Endothelial cell of umbilical vein (primary cell): ENCODE measurements at regions not wholly inside any gene's neighbourhood (a gene's known extent, or its start where the extent isn't known, plus 50 kb on each side); places are given as distances from the start of the nearest gene placed in this dataset.

Experiments
- BruUV-seq: library from RNA; stranded (reverse); fragments of 400-500 nt; replicated peaks from 2 replicates; lab custom pipeline; 2021; lab: Mats Ljungman, UMichigan
- CTCF ChIA-PET: fragments of 300-600, 350-600 bp; sonication (Branson Sonifier 250); formaldehyde crosslinking; loops from one replicate; lab custom pipeline; 2021; ENCODE audit warnings: antibody characterized with exemption, inconsistent platforms; lab: Charles Lee
- POLR2A ChIA-PET: fragments of 300-600, 350-600 bp; sonication (Branson Sonifier 250); formaldehyde crosslinking; loops from one replicate; lab custom pipeline; 2021; ENCODE audit warnings: antibody characterized with exemption, inconsistent platforms; lab: Charles Lee
- DNase-seq: peaks from one replicate; pipeline ENCODE4 v3.0.0-alpha.2; 2011; ENCODE audit warnings: low read depth, low spot score
- FAIRE-seq: peaks from 2 replicates; lab custom pipeline; 2011; peaks lifted over from hg19 to GRCh38; lab: Jason Lieb, UNC
- H2AFZ ChIP-seq: 2 replicates; pipeline ENCODE4 v1.6.0; 2012; ENCODE audit warnings: low read depth, low read length, control low read depth, inconsistent platforms
- H3K27ac ChIP-seq: 2 replicates; pipeline ENCODE4 v1.5.1; 2011; ENCODE audit warnings: low read depth, mild to moderate bottlenecking, control low read depth, low read length, moderate library complexity; ENCODE audit not compliant: insufficient read depth
- H3K27me3 ChIP-seq, 2 experiments: 2 replicates each; pipeline versions ENCODE4 v1.6.0 to v1.6.1; 2011; ENCODE audit warnings: low read length in 2 of 2, mixed read lengths in 1 of 2; ENCODE audit not compliant: control insufficient read depth in 2 of 2, insufficient read depth in 2 of 2
- H3K36me3 ChIP-seq, 2 experiments: 2 replicates in 1 of 2; 3 replicates in 1 of 2; pipeline ENCODE4 v1.5.1; 2011; ENCODE audit warnings: low read length in 2 of 2, mild to moderate bottlenecking in 1 of 2, moderate library complexity in 1 of 2; ENCODE audit not compliant: control insufficient read depth in 2 of 2, insufficient read depth in 2 of 2; ENCODE audit errors: extremely low read depth in 1 of 2
- H3K4me1 ChIP-seq: 3 replicates; pipeline ENCODE4 v1.5.1; 2011; ENCODE audit warnings: mild to moderate bottlenecking, low read length; ENCODE audit not compliant: control insufficient read depth, insufficient read depth; ENCODE audit errors: extremely low read depth
- H3K4me2 ChIP-seq: 2 replicates; pipeline ENCODE4 v1.6.1; 2011; ENCODE audit warnings: low read length, control low read depth, mixed read lengths; ENCODE audit not compliant: insufficient read depth
- H3K4me3 ChIP-seq, 3 experiments: fragments of 200-600 bp in 1 of 3; sonication (generic), shearing (Covaris generic) in 1 of 3; replicated peaks in 1 of 3; 2 replicates each; pipeline ENCODE4 v1.5.1; 2011 to 2016; ENCODE audit warnings: control low read depth in 3 of 3, low read length in 3 of 3, mild to moderate bottlenecking in 2 of 3, inconsistent platforms in 1 of 3, low read depth in 1 of 3, moderate library complexity in 1 of 3; ENCODE audit not compliant: insufficient read depth in 1 of 3
- H3K79me2 ChIP-seq: 2 replicates; pipeline ENCODE4 v1.6.0; 2012; ENCODE audit warnings: low read length, inconsistent platforms; ENCODE audit not compliant: control insufficient read depth, insufficient read depth
- H3K9ac ChIP-seq: replicated peaks from 2 replicates; pipeline ENCODE3; 2011; ENCODE audit warnings: low read length, control low read depth; ENCODE audit not compliant: insufficient read depth; ENCODE audit errors: extremely low read depth
- H3K9me1 ChIP-seq: replicated peaks from 3 replicates; pipeline ENCODE4 v1.6.0; 2011; ENCODE audit warnings: mild to moderate bottlenecking, low read length; ENCODE audit not compliant: control insufficient read depth, insufficient read depth; ENCODE audit errors: extremely low read depth
- H3K9me3 ChIP-seq: replicated peaks from 2 replicates; pipeline ENCODE4 v1.5.1; 2012; ENCODE audit warnings: low read length, inconsistent platforms; ENCODE audit not compliant: control insufficient read depth, insufficient read depth
- H4K20me1 ChIP-seq: replicated peaks from 2 replicates; pipeline ENCODE3; 2011; ENCODE audit warnings: mild to moderate bottlenecking, low read length; ENCODE audit not compliant: control insufficient read depth, insufficient read depth; ENCODE audit errors: extremely low read depth
- EZH2 ChIP-seq: IDR thresholded peaks from 2 replicates; pipeline ENCODE4 v1.6.1; 2012; ENCODE audit warnings: borderline replicate concordance, low read depth, mild to moderate bottlenecking, moderate library complexity, low read length, inconsistent platforms; ENCODE audit not compliant: severe bottlenecking
- FOS ChIP-seq: IDR thresholded peaks from 2 replicates; pipeline ENCODE4 v1.6.1; 2011; ENCODE audit warnings: mild to moderate bottlenecking, low read length, moderate library complexity, borderline replicate concordance; ENCODE audit not compliant: insufficient read depth
- GATA2 ChIP-seq: IDR thresholded peaks from 2 replicates; pipeline ENCODE4 v1.7.0; 2011; ENCODE audit warnings: low read depth, mild to moderate bottlenecking, moderate library complexity, mixed read lengths, low read length; ENCODE audit not compliant: insufficient read length, insufficient read depth
- JUN ChIP-seq: IDR thresholded peaks from 2 replicates; pipeline ENCODE4 v1.6.1; 2011; ENCODE audit warnings: borderline replicate concordance, low read depth; ENCODE audit not compliant: insufficient read length, insufficient read depth
- MYC ChIP-seq: IDR thresholded peaks from one replicate; pipeline ENCODE4 v1.6.1; 2011; ENCODE audit warnings: mild to moderate bottlenecking, low read depth, low read length
- POLR2A ChIP-seq: IDR thresholded peaks from 2 replicates; pipeline ENCODE4 v1.6.1; 2012; ENCODE audit warnings: low read depth, mild to moderate bottlenecking, control low read depth, low read length
- POLR2AphosphoS5 ChIP-seq: IDR thresholded peaks from 2 replicates; pipeline ENCODE4 v1.6.1; 2012; ENCODE audit warnings: low read depth, mild to moderate bottlenecking, control low read depth, low read length, moderate library complexity; ENCODE audit not compliant: insufficient read depth
- dilution Hi-C: fragments of 300-500 bp; cut with MboI; formaldehyde crosslinking; loops from one replicate; pipeline ENCODE4 v1.15.0; 2019; ENCODE audit warnings: low sequenced_read_pairs; ENCODE audit not compliant: extremely low pct_ligation_motif_present
- intact Hi-C: fragments of 100-400 bp; cut with micrococcal nuclease; formaldehyde crosslinking; loops from one replicate; pipeline ENCODE4 v1.10.0; 2022
- TF ChIP-seq, protein P1 (sequence below): IDR thresholded peaks from 2 replicates; pipeline ENCODE4 v1.6.1; 2011; ENCODE audit not compliant: insufficient read depth, insufficient read length
- TF ChIP-seq, protein P2 (sequence below), 2 donors: IDR thresholded peaks; 1 replicate in 1 of 2; 2 replicates in 1 of 2; pipeline ENCODE4 v1.5.1; 2011; ENCODE audit warnings: low read length in 2 of 2, mild to moderate bottlenecking in 2 of 2, moderate library complexity in 2 of 2, control low read depth in 1 of 2, inconsistent platforms in 1 of 2, low read depth in 1 of 2; ENCODE audit not compliant: insufficient read depth in 1 of 2; ENCODE audit errors: extremely low read depth in 1 of 2

- no peaks in the 10 kb centered on the region for H3K9me3 ChIP-seq
- no peaks in the 10 kb centered on the region for H3K79me2 ChIP-seq
- H3K27ac ChIP-seq: no peak overlapping the region
- no TSS peak for BruUV-seq
- CTCF ChIA-PET: no interaction called here
- TF ChIP-seq EZH2 (no peak), GATA2 (no peak), POLR2A (no peak), FOS (no peak), POLR2AphosphoS5 (no peak), JUN (no peak), MYC (no peak)
- TF ChIP-seq, protein P1, sequence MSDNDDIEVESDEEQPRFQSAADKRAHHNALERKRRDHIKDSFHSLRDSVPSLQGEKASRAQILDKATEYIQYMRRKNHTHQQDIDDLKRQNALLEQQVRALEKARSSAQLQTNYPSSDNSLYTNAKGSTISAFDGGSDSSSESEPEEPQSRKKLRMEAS: no peak
- TF ChIP-seq, protein P2, sequence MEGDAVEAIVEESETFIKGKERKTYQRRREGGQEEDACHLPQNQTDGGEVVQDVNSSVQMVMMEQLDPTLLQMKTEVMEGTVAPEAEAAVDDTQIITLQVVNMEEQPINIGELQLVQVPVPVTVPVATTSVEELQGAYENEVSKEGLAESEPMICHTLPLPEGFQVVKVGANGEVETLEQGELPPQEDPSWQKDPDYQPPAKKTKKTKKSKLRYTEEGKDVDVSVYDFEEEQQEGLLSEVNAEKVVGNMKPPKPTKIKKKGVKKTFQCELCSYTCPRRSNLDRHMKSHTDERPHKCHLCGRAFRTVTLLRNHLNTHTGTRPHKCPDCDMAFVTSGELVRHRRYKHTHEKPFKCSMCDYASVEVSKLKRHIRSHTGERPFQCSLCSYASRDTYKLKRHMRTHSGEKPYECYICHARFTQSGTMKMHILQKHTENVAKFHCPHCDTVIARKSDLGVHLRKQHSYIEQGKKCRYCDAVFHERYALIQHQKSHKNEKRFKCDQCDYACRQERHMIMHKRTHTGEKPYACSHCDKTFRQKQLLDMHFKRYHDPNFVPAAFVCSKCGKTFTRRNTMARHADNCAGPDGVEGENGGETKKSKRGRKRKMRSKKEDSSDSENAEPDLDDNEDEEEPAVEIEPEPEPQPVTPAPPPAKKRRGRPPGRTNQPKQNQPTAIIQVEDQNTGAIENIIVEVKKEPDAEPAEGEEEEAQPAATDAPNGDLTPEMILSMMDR (IDR thresholded peaks at IDR 0.05; ENCODE audit: extremely low read depth in 1 of 2, insufficient read depth in 1 of 2, low read depth in 1 of 2, low read length in 2 of 2): no peak
- H3K9ac ChIP-seq: no peak overlapping the region
- H3K4me1 ChIP-seq: no peaks in the 10 kb centered on the region
- no peak overlapping the region for H3K4me2 ChIP-seq
- no peaks in the 10 kb centered on the region for H3K36me3 ChIP-seq
- intact Hi-C loops: no loop called here
- no peaks in the 10 kb centered on the region for H4K20me1 ChIP-seq
- no peaks in the 10 kb centered on the region for H3K27me3 ChIP-seq
- FAIRE-seq: no peak
- no peak overlapping the region for H3K4me3 ChIP-seq
- POLR2A ChIA-PET: no interaction called here
- H2AFZ ChIP-seq: no peak overlapping the region
- dilution Hi-C loops: no loop called here
- no peak for DNase-seq
- H3K9me1 ChIP-seq: no peaks in the 10 kb centered on the region
These were observed 104.3 kb upstream of the SDK2 start for GRCh38 chr17:73748508-73748907.
